ENCODE measurements at regions not wholly inside any gene's neighbourhood (a gene's known extent, or its start where the extent isn't known, plus 50 kb on each side); places are given as distances from the start of the nearest gene placed in this dataset.

- no peak for TF ChIP-seq TAF1 (IDR thresholded peaks at IDR 0.05; ENCODE audit: low read depth)
- no peak for TF ChIP-seq CTCF (IDR thresholded peaks at IDR 0.05; ENCODE audit: poor library complexity, severe bottlenecking)
- no peak for TF ChIP-seq POLR2AphosphoS5 (IDR thresholded peaks at IDR 0.05)
Measured at GRCh38 chr2:67485431-67485830, 88.3 kb downstream of the ETAA1 start.

All from neural cell (in vitro differentiated cells).